Smooth muscle cell (in vitro differentiated cells): ENCODE measurements at regions not wholly inside any gene's neighbourhood (a gene's known extent, or its start where the extent isn't known, plus 50 kb on each side); places are given as distances from the start of the nearest gene placed in this dataset.

Experiments
- DNase-seq: peaks from one replicate; lab custom pipeline; 2025; ENCODE audit not compliant: unreplicated experiment; lab: John Stamatoyannopoulos, UW
- H2AFZ ChIP-seq: fragments of 200-600 bp; sonication (generic); 2 replicates; pipeline ENCODE4 v1.6.0; 2016; ENCODE audit warnings: antibody characterized with exemption, low read depth, mild to moderate bottlenecking
- H3F3A ChIP-seq: fragments of 200-600 bp; sonication (generic); 2 replicates; pipeline ENCODE4 v1.6.0; 2017; ENCODE audit warnings: antibody characterized with exemption, low read depth
- H3K27ac ChIP-seq: fragments of 200-600 bp; sonication (generic); 2 replicates; pipeline ENCODE4 v1.5.1; 2016; ENCODE audit warnings: low read depth, mild to moderate bottlenecking
- H3K27me3 ChIP-seq: fragments of 200-600 bp; sonication (generic); 2 replicates; pipeline ENCODE4 v1.6.1; 2016; ENCODE audit warnings: low read depth, mild to moderate bottlenecking
- H3K36me3 ChIP-seq: fragments of 200-600 bp; sonication (generic); 2 replicates; pipeline ENCODE4 v1.5.1; 2016; ENCODE audit warnings: low read depth
- H3K4me1 ChIP-seq: fragments of 200-600 bp; sonication (generic); 2 replicates; pipeline ENCODE4 v1.5.1; 2016; ENCODE audit warnings: low read depth
- H3K4me2 ChIP-seq: fragments of 200-600 bp; sonication (generic); 2 replicates; pipeline ENCODE4 v1.6.0; 2016; ENCODE audit warnings: mild to moderate bottlenecking
- H3K4me3 ChIP-seq: fragments of 200-600 bp; sonication (generic); 2 replicates; pipeline ENCODE4 v1.5.1; 2016; ENCODE audit warnings: mild to moderate bottlenecking
- H3K79me2 ChIP-seq: fragments of 200-600 bp; sonication (generic); 2 replicates; pipeline ENCODE4 v1.6.0; 2016; ENCODE audit warnings: low read depth, mild to moderate bottlenecking
- H3K9ac ChIP-seq: fragments of 200-600 bp; sonication (generic); 2 replicates; pipeline ENCODE4 v1.6.0; 2016; ENCODE audit warnings: low read depth
- H3K9me3 ChIP-seq: fragments of 200-600 bp; sonication (generic); replicated peaks from 2 replicates; pipeline ENCODE4 v1.5.1; 2016; ENCODE audit warnings: low read depth
- H4K20me1 ChIP-seq: fragments of 200-600 bp; sonication (generic); 2 replicates; pipeline ENCODE4 v1.6.0; 2016; ENCODE audit warnings: low read depth
- CTCF ChIP-seq: fragments of 200-600 bp; sonication (generic); IDR thresholded peaks from 2 replicates; pipeline ENCODE4 v1.5.1; 2017; ENCODE audit warnings: borderline replicate concordance, mild to moderate bottlenecking, antibody characterized with exemption; ENCODE audit not compliant: insufficient read depth, poor library complexity, severe bottlenecking
- WGBS: methylation state at CpG from one replicate; pipeline ENCODE4 v1.1.7; 2016; ENCODE audit warnings: low lambda C conversion rate; 5-methylcytosine and 5-hydroxymethylcytosine counted together

GRCh38 chr5:133735346-133735745 is 123.0 kb upstream of the FSTL4 start:
- Histone ChIP-seq H3K9me3 (no peaks in the 10 kb centered on the region), H3K4me1 (no peaks in the 10 kb centered on the region), H3F3A (no peaks in the 10 kb centered on the region), H3K27me3 (no peaks in the 10 kb centered on the region), H3K27ac (no peak overlapping the region), H2AFZ (no peak overlapping the region), H4K20me1 (no peaks in the 10 kb centered on the region), H3K4me2 (no peak overlapping the region), H3K79me2 (no peaks in the 10 kb centered on the region), H3K4me3 (no peak overlapping the region), H3K36me3 (no peaks in the 10 kb centered on the region), H3K9ac (no peak overlapping the region)
- DNase-seq: no peak
- no peak for TF ChIP-seq CTCF
- WGBS: 27% methylated on average over 9 of the region's 9 CpGs

- Histone ChIP-seq H3K4me2 (no peak overlapping the region), H4K20me1 (no peaks in the 10 kb centered on the region), H3K27ac (no peak overlapping the region), H3K9ac (no peak overlapping the region), H3K4me3 (no peak overlapping the region), H2AFZ (no peak overlapping the region), H3F3A (no peaks in the 10 kb centered on the region), H3K4me1 (no peaks in the 10 kb centered on the region), H3K9me3 (no peaks in the 10 kb centered on the region), H3K27me3 (no peaks in the 10 kb centered on the region), H3K79me2 (no peaks in the 10 kb centered on the region), H3K36me3 (no peaks in the 10 kb centered on the region)
- WGBS: 89% methylated on average over 8 of the region's 8 CpGs
- TF ChIP-seq CTCF: no peak
- DNase-seq: no peak
These were observed 122.6 kb upstream of the FSTL4 start for GRCh38 chr5:133734916-133735315.

GRCh38 chr5:133732536-133732935 is 120.2 kb upstream of the FSTL4 start:
- Histone ChIP-seq H3K27me3 (no peaks in the 10 kb centered on the region), H3K9ac (no peak overlapping the region), H3K27ac (no peak overlapping the region), H4K20me1 (no peaks in the 10 kb centered on the region), H2AFZ (no peak overlapping the region), H3K4me2 (no peak overlapping the region), H3K9me3 (no peaks in the 10 kb centered on the region), H3K79me2 (no peaks in the 10 kb centered on the region), H3K4me1 (no peaks in the 10 kb centered on the region), H3K36me3 (no peaks in the 10 kb centered on the region), H3K4me3 (no peak overlapping the region), H3F3A (no peaks in the 10 kb centered on the region)
- DNase-seq: no peak
- TF ChIP-seq CTCF: no peak
- 94% methylated on average over 10 of the region's 10 CpGs for WGBS

GRCh38 chr5:133731951-133732350 is 119.6 kb upstream of the FSTL4 start:
- Histone ChIP-seq H2AFZ (no peak overlapping the region), H3K79me2 (no peaks in the 10 kb centered on the region), H3K4me1 (no peaks in the 10 kb centered on the region), H4K20me1 (no peaks in the 10 kb centered on the region), H3K9me3 (no peaks in the 10 kb centered on the region), H3K36me3 (no peaks in the 10 kb centered on the region), H3K4me3 (no peak overlapping the region), H3K9ac (no peak overlapping the region), H3K27me3 (no peaks in the 10 kb centered on the region), H3F3A (no peaks in the 10 kb centered on the region), H3K27ac (no peak overlapping the region), H3K4me2 (no peak overlapping the region)
- DNase-seq: no peak
- TF ChIP-seq CTCF: no peak
- 82% methylated on average over 3 of the region's 3 CpGs for WGBS
